ENCODE measurements at regions not wholly inside any gene's neighbourhood (a gene's known extent, or its start where the extent isn't known, plus 50 kb on each side); places are given as distances from the start of the nearest gene placed in this dataset.

- TF ChIP-seq CTCF (IDR thresholded peaks at IDR 0.05; ENCODE audit: insufficient read depth, low read length, poor library complexity, severe bottlenecking) (no peak), EZH2phosphoT487 (conservative IDR thresholded peaks at IDR 0.05; ENCODE audit: low read length) (no peak)
Measured at GRCh38 chr6:85166114-85166741, 283.7 kb upstream of the NT5E start.
